ENCODE measurements at regions not wholly inside any gene's neighbourhood (a gene's known extent, or its start where the extent isn't known, plus 50 kb on each side); places are given as distances from the start of the nearest gene placed in this dataset.

GRCh38 chr16:79756571-79756970 is 156.0 kb upstream of the MAF start:
- H3K4me3 ChIP-seq (ENCODE audit: low read depth, low read length) = no peak overlapping the region
- CTCF ChIA-PET = interaction anchor here (1.5 kb wide), 1 partner anchor 11 kb away, joined by 4 read pairs; no protein-coding TSS in a partner anchor
- H3K36me3 ChIP-seq (ENCODE audit: control insufficient read depth, insufficient read depth, low read length) = no peaks in the 10 kb centered on the region
- TF ChIP-seq CTCF (IDR thresholded peaks at IDR 0.05; ENCODE audit: insufficient read depth, low read depth, low read length) = no peak
- POLR2A ChIA-PET = interaction anchor here (0.6 kb wide), 1 partner anchor 115 kb away, joined by 3 read pairs; no protein-coding TSS in a partner anchor
- no peaks in the 10 kb centered on the region for H3K27me3 ChIP-seq (ENCODE audit: control insufficient read depth, insufficient read depth, low read length)
- no peak for DNase-seq (ENCODE audit: low read depth)

DNA sequence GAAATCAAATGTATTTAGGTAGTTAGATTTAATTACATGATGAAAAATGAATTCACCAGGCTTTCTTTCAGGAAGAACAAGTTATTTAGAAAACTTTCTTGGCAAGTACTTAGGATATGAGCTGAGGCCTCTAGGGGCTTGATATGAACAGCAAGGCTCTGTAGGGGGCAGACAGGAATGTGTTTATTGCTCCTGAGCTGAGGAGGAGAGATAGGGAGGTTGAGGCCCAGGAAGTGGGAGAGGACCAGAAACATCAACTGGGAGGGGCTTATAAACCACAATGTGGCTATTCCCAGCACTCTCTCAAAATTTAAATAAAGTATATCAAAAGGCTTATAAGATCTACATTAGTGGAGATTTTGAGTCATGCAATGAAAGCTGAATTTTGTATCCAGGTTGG is 154.0 kb upstream of the MAF start:
- no peak overlapping the region for H3K4me3 ChIP-seq (ENCODE audit: low read depth, low read length)
- H3K27me3 ChIP-seq (ENCODE audit: control insufficient read depth, insufficient read depth, low read length) = no peaks in the 10 kb centered on the region
- no peaks in the 10 kb centered on the region for H3K36me3 ChIP-seq (ENCODE audit: control insufficient read depth, insufficient read depth, low read length)
- ChIA-PET CTCF (interaction anchor here (1.0 kb wide), 1 partner anchor 153 kb away, joined by 3 read pairs; no protein-coding TSS in a partner anchor), POLR2A (no interaction called here)
- no peak for TF ChIP-seq CTCF (IDR thresholded peaks at IDR 0.05; ENCODE audit: insufficient read depth, low read depth, low read length)
- DNase-seq (ENCODE audit: low read depth) = no peak

- no peak for DNase-seq (ENCODE audit: low read depth)
- POLR2A ChIA-PET = no interaction called here
- no peak overlapping the region for H3K4me3 ChIP-seq (ENCODE audit: low read depth, low read length)
- TF ChIP-seq CTCF (IDR thresholded peaks at IDR 0.05; ENCODE audit: insufficient read depth, low read depth, low read length) = no peak
- H3K36me3 ChIP-seq (ENCODE audit: control insufficient read depth, insufficient read depth, low read length) = no peaks in the 10 kb centered on the region
- no peaks in the 10 kb centered on the region for H3K27me3 ChIP-seq (ENCODE audit: control insufficient read depth, insufficient read depth, low read length)
- CTCF ChIA-PET = interaction anchor here (1.0 kb wide), 1 partner anchor 152 kb away, joined by 3 read pairs; no protein-coding TSS in a partner anchor
Measured at GRCh38 chr16:79754081-79754480, 153.5 kb upstream of the MAF start.

GRCh38 chr16:79753286-79753685 is 152.7 kb upstream of the MAF start:
- H3K36me3 ChIP-seq (ENCODE audit: control insufficient read depth, insufficient read depth, low read length) = no peaks in the 10 kb centered on the region
- no peak overlapping the region for H3K4me3 ChIP-seq (ENCODE audit: low read depth, low read length)
- no peak for DNase-seq (ENCODE audit: low read depth)
- CTCF ChIA-PET = interaction anchor here (0.7 kb wide), 1 partner anchor 151 kb away, joined by 3 read pairs; no protein-coding TSS in a partner anchor
- no peak for TF ChIP-seq CTCF (IDR thresholded peaks at IDR 0.05; ENCODE audit: insufficient read depth, low read depth, low read length)
- POLR2A ChIA-PET = no interaction called here
- H3K27me3 ChIP-seq (ENCODE audit: control insufficient read depth, insufficient read depth, low read length) = no peaks in the 10 kb centered on the region

- no peaks in the 10 kb centered on the region for H3K36me3 ChIP-seq (ENCODE audit: control insufficient read depth, insufficient read depth, low read length)
- DNase-seq (ENCODE audit: low read depth) = no peak
- CTCF ChIA-PET = interaction anchor here (0.6 kb wide), 1 partner anchor 150 kb away, joined by 4 read pairs; no protein-coding TSS in a partner anchor
- no peak overlapping the region for H3K4me3 ChIP-seq (ENCODE audit: low read depth, low read length)
- no peaks in the 10 kb centered on the region for H3K27me3 ChIP-seq (ENCODE audit: control insufficient read depth, insufficient read depth, low read length)
- POLR2A ChIA-PET = interaction anchor here (0.6 kb wide), 1 partner anchor 120 kb away, joined by 3 read pairs; no protein-coding TSS in a partner anchor
- no peak for TF ChIP-seq CTCF (IDR thresholded peaks at IDR 0.05; ENCODE audit: insufficient read depth, low read depth, low read length)
Measured at GRCh38 chr16:79752396-79752795, 151.9 kb upstream of the MAF start.

Data from BJ (cell line).